HG03469 (cell line): ENCODE measurements at regions not wholly inside any gene's neighbourhood (a gene's known extent, or its start where the extent isn't known, plus 50 kb on each side); places are given as distances from the start of the nearest gene placed in this dataset.

Experiments
- ATAC-seq: cut with Tn5 transposase; IDR thresholded peaks from one replicate; pipeline ENCODE4 v1.9.1; 2021; ENCODE audit warnings: mild to moderate bottlenecking, moderate library complexity, moderate number of reproducible peaks; ENCODE audit not compliant: unreplicated experiment

DNA sequence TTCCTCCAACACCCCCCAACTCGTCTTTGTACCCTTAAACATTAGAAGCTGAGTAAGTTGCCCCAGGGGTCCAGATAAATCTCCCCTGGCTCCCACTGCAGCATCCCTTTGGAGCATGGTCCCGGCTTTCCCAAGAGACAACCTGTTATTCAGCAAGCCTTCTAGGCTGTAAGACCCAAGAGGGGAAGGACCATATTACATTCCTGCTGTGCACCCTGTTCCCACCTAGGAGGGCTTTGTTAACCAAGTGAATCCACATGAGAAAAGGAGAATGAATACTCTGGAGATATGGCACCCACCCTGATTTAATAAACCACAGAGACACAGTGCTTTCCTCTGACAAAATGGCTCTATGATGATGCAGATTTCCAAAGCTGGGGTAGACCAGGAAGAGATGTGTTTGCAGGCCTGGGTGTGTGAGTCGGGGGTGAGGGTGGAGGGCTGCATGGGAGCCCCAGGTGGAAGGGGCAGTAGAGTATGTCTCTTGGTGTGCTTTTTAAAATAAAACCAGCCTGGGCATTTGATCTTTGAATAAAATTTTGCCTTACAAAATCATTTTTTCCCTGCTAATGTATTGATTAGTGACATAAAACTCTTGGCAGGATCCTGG is 325.2 kb downstream of the DRD1 start:
- no peak for ATAC-seq

- no peak for ATAC-seq
Measured at GRCh38 chr5:175116466-175117048, 327.4 kb downstream of the DRD1 start.

GRCh38 chr5:175115831-175116230 is 328.2 kb downstream of the DRD1 start:
- no peak for ATAC-seq

- no peak for ATAC-seq
Measured at GRCh38 chr5:175113947-175114346, 330.0 kb downstream of the DRD1 start.

GRCh38 chr5:175109058-175109755 is 334.8 kb downstream of the DRD1 start:
- no peak for ATAC-seq

DNA sequence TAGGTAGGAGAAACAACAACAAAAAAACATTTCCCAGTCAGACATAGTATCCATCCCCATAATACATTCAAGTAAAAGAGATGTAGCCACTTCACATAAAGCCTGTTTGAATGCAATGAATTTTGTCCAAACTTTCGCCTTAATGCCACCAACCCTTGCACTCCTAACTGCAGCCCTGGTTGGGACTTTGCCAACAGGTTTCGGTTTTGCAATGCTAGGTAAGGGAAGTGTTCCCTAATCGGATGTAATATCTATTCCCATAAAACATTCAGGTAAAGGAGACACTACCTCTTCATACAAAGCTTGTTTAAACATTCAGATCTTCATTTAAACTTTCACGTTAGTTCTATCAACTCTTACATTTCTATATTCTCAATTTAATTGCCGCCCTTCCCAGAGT is 336.1 kb downstream of the DRD1 start:
- no peak for ATAC-seq

GRCh38 chr5:175107028-175107588 is 336.9 kb downstream of the DRD1 start:
- no peak for ATAC-seq

- ATAC-seq: no peak
Measured at GRCh38 chr5:175104677-175105076, 339.3 kb downstream of the DRD1 start.

GRCh38 chr5:175103746-175104145 is 340.2 kb downstream of the DRD1 start:
- ATAC-seq: no peak

- no peak for ATAC-seq
Measured at GRCh38 chr5:175102717-175103116, 341.3 kb downstream of the DRD1 start.

GRCh38 chr5:175098301-175098700 is 345.7 kb downstream of the DRD1 start:
- no peak for ATAC-seq

GRCh38 chr5:175096469-175097165 is 347.4 kb downstream of the DRD1 start:
- ATAC-seq: no peak

DNA sequence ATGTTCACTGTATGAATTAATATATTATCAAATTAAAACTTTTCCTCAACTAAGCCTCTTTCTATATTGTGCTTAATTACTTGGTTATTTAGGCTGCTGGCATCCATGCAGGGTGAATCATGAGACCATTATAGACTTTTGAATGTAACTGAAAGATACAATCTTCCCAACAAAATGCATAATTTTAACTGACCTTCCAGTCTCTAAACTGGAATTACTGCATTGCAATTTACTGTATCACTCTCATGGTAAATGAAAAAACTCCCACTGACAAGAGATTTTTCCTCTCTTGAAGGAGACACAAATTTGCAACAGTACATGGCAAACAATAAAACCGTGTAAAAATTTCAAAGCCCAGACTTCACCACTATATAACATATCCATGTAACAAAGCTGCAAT is 349.5 kb downstream of the DRD1 start:
- ATAC-seq: no peak

DNA sequence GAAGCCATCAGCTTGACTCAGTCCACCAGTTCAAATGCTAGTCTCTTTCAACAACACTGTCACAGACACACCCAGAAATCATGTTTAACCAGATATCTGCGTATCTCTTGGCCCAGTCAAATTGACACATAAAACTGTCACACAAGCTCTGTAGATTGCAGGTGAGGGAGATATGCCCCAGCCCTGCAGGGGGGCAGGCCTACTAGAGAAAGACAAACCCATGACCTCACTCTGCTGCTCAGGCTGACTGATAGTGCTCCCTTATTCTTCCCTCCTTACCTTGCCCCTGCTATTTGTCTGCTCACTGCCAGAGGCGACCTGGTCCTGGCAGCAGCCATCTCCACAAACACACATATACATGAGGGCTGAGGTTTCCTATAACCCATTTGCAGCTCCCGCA is 351.3 kb downstream of the DRD1 start:
- no peak for ATAC-seq

- no peak for ATAC-seq
Measured at GRCh38 chr5:175088963-175089362, 355.0 kb downstream of the DRD1 start.

GRCh38 chr5:175082866-175083590 is 358.6 kb downstream of the MSX2 start:
- ATAC-seq: no peak

- no peak for ATAC-seq
Measured at GRCh38 chr5:175082346-175082745, 358.0 kb downstream of the MSX2 start.

DNA sequence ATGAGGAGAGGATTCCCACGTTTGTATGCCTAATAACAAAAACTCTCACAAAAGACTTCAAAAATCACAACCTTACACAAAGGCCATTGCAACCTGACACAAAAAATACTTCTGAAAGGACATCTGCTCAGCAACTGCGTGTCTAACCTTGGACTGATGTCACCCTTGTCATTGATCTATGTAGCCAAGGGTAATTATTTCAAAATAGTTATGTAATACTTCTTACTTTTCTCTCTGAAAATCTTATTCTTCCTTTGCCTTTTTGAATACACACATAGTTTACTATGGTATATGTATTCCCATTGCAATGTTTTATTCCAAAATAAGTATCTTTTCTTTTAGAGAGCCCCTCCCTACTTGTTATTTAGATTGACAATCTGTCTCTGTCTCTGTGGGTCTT is 355.3 kb downstream of the MSX2 start:
- no peak for ATAC-seq

DNA sequence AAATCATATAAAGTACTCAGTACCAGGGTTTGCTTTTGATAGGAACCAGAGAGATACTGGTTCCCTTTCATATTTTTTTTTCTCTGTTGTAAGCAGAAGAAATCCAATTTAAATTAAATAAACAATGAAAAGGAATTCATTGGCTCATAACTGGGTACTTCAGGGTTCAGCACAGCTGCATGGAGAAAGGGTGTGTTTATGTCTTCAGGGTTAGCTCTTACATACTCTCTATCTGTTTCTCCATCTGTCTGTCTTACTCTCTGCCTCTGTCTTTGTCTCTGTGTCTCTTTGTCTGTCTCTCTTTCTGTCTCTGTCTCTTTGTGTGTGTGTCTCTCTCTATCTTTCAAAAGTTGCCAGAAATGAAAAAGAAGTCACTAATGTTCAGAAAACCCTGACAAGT is 345.9 kb downstream of the MSX2 start:
- ATAC-seq: no peak

- no peak for ATAC-seq
Measured at GRCh38 chr5:175060257-175060656, 335.9 kb downstream of the MSX2 start.

GRCh38 chr5:175059687-175060211 is 335.4 kb downstream of the MSX2 start:
- no peak for ATAC-seq
